ENCODE measurements at regions not wholly inside any gene's neighbourhood (a gene's known extent, or its start where the extent isn't known, plus 50 kb on each side); places are given as distances from the start of the nearest gene placed in this dataset.

GRCh38 chr4:126955292-126956183 lies 677.2 kb upstream of the INTU start:
- H3K36me3 Mint-ChIP-seq (ENCODE audit: low read depth, unreplicated experiment) = no peaks in the 10 kb centered on the region
- no peak for TF ChIP-seq CTCF (IDR thresholded peaks at IDR 0.05; ENCODE audit: unreplicated experiment)
- H3K4me1 Mint-ChIP-seq (ENCODE audit: unreplicated experiment) = peaks cover 2% of the 10 kb centered on the region
- no peak for DNase-seq (ENCODE audit: low spot score)
- H3K27ac Mint-ChIP-seq (ENCODE audit: unreplicated experiment) = no peak overlapping the region
- H3K9me3 Mint-ChIP-seq (ENCODE audit: unreplicated experiment) = peaks cover 4% of the 10 kb centered on the region
- peaks cover 5% of the 10 kb centered on the region for H3K27me3 Mint-ChIP-seq (ENCODE audit: unreplicated experiment)
- H3K4me3 Mint-ChIP-seq (ENCODE audit: unreplicated experiment) = no peak overlapping the region

- no peak for DNase-seq (ENCODE audit: low spot score)
- peaks cover 5% of the 10 kb centered on the region for H3K27me3 Mint-ChIP-seq (ENCODE audit: unreplicated experiment)
- no peak for TF ChIP-seq CTCF (IDR thresholded peaks at IDR 0.05; ENCODE audit: unreplicated experiment)
- peaks cover 2% of the 10 kb centered on the region for H3K4me1 Mint-ChIP-seq (ENCODE audit: unreplicated experiment)
- no peak overlapping the region for H3K4me3 Mint-ChIP-seq (ENCODE audit: unreplicated experiment)
- H3K9me3 Mint-ChIP-seq (ENCODE audit: unreplicated experiment) = peaks cover 4% of the 10 kb centered on the region
- no peak overlapping the region for H3K27ac Mint-ChIP-seq (ENCODE audit: unreplicated experiment)
- no peaks in the 10 kb centered on the region for H3K36me3 Mint-ChIP-seq (ENCODE audit: low read depth, unreplicated experiment)
Observed at GRCh38 chr4:126956184-126956897, 676.4 kb upstream of the INTU start.

- TF ChIP-seq CTCF (IDR thresholded peaks at IDR 0.05; ENCODE audit: unreplicated experiment) = no peak
- no peak overlapping the region for H3K4me3 Mint-ChIP-seq (ENCODE audit: unreplicated experiment)
- H3K36me3 Mint-ChIP-seq (ENCODE audit: low read depth, unreplicated experiment) = no peaks in the 10 kb centered on the region
- H3K9me3 Mint-ChIP-seq (ENCODE audit: unreplicated experiment) = peaks cover 4% of the 10 kb centered on the region
- no peak for DNase-seq (ENCODE audit: low spot score)
- H3K27ac Mint-ChIP-seq (ENCODE audit: unreplicated experiment) = no peak overlapping the region
- H3K4me1 Mint-ChIP-seq (ENCODE audit: unreplicated experiment) = peaks cover 7% of the 10 kb centered on the region
- peaks cover 5% of the 10 kb centered on the region for H3K27me3 Mint-ChIP-seq (ENCODE audit: unreplicated experiment)
Observed at GRCh38 chr4:126957556-126957955, 675.2 kb upstream of the INTU start.

- TF ChIP-seq CTCF (IDR thresholded peaks at IDR 0.05; ENCODE audit: unreplicated experiment) = no peak
- peaks cover 5% of the 10 kb centered on the region for H3K27me3 Mint-ChIP-seq (ENCODE audit: unreplicated experiment)
- no peak overlapping the region for H3K4me3 Mint-ChIP-seq (ENCODE audit: unreplicated experiment)
- H3K9me3 Mint-ChIP-seq (ENCODE audit: unreplicated experiment) = peaks cover 4% of the 10 kb centered on the region
- peaks cover 8% of the 10 kb centered on the region for H3K4me1 Mint-ChIP-seq (ENCODE audit: unreplicated experiment)
- no peak for DNase-seq (ENCODE audit: low spot score)
- H3K27ac Mint-ChIP-seq (ENCODE audit: unreplicated experiment) = no peak overlapping the region
- no peaks in the 10 kb centered on the region for H3K36me3 Mint-ChIP-seq (ENCODE audit: low read depth, unreplicated experiment)
Observed at GRCh38 chr4:126957987-126958386, 674.8 kb upstream of the INTU start.

GRCh38 chr4:126958482-126958881 lies 674.3 kb upstream of the INTU start:
- no peak for DNase-seq (ENCODE audit: low spot score)
- peaks cover 5% of the 10 kb centered on the region for H3K27me3 Mint-ChIP-seq (ENCODE audit: unreplicated experiment)
- no peak overlapping the region for H3K27ac Mint-ChIP-seq (ENCODE audit: unreplicated experiment)
- peaks cover 8% of the 10 kb centered on the region for H3K4me1 Mint-ChIP-seq (ENCODE audit: unreplicated experiment)
- H3K9me3 Mint-ChIP-seq (ENCODE audit: unreplicated experiment) = peaks cover 4% of the 10 kb centered on the region
- H3K4me3 Mint-ChIP-seq (ENCODE audit: unreplicated experiment) = no peak overlapping the region
- TF ChIP-seq CTCF (IDR thresholded peaks at IDR 0.05; ENCODE audit: unreplicated experiment) = no peak
- no peaks in the 10 kb centered on the region for H3K36me3 Mint-ChIP-seq (ENCODE audit: low read depth, unreplicated experiment)
